ENCODE measurements at regions not wholly inside any gene's neighbourhood (a gene's known extent, or its start where the extent isn't known, plus 50 kb on each side); places are given as distances from the start of the nearest gene placed in this dataset.

- TF ChIP-seq EZH2 (IDR thresholded peaks at IDR 0.05) (no peak), POLR2AphosphoS5 (IDR thresholded peaks at IDR 0.05; ENCODE audit: borderline replicate concordance, low read depth, low read length) (no peak)
Observed at GRCh38 chr1:239437822-239438221, 51.5 kb downstream of the CHRM3 start.

Data from SK-N-MC (cell line).